ENCODE measurements at regions not wholly inside any gene's neighbourhood (a gene's known extent, or its start where the extent isn't known, plus 50 kb on each side); places are given as distances from the start of the nearest gene placed in this dataset.
A peak's percentile ranks its signal among the peaks of the same experiment; 100 is the strongest.
"Not testable (repeated sequence)": the region's sequence is repeated elsewhere in the genome, so short reads cannot be mapped to it uniquely, and the experiment has no call there.

DNA sequence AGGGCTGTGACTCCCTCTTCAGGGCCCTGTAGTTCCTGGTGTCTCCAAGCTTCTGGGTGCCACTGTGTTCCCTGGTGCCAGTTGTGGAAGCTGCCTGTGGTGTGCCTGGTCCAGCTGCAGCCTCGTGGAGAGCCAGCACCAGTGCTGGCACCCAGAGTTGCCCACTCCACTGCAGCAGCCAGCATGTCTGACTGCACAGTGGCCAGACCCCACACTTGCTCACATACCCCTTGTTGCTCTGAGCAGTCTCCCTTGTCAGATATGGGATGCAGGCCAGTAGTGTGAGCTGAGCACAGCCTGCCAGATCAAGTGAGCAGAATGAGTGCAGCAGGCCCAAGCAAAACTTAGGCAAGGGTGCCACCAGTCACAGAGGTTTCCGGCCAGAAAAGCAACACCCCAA, 108.6 kb downstream of the ZMAT1 start:
- H3K4me3 ChIP-seq (ENCODE audit: low read depth, poor library complexity, severe bottlenecking): no peak overlapping the region
- 50 to 100% methylated on average over 1 to 2 of the region's 2 CpGs for WGBS, 2 donors
- DNase-seq (ENCODE audit: low spot score in 2 of 2): no peak
- intact Hi-C loops (cut with DNase I; ENCODE audit: low total_unique reads): no loop called here
- TF ChIP-seq POLR2A (IDR thresholded peaks at IDR 0.05): no peak
- TF ChIP-seq, protein P1, sequence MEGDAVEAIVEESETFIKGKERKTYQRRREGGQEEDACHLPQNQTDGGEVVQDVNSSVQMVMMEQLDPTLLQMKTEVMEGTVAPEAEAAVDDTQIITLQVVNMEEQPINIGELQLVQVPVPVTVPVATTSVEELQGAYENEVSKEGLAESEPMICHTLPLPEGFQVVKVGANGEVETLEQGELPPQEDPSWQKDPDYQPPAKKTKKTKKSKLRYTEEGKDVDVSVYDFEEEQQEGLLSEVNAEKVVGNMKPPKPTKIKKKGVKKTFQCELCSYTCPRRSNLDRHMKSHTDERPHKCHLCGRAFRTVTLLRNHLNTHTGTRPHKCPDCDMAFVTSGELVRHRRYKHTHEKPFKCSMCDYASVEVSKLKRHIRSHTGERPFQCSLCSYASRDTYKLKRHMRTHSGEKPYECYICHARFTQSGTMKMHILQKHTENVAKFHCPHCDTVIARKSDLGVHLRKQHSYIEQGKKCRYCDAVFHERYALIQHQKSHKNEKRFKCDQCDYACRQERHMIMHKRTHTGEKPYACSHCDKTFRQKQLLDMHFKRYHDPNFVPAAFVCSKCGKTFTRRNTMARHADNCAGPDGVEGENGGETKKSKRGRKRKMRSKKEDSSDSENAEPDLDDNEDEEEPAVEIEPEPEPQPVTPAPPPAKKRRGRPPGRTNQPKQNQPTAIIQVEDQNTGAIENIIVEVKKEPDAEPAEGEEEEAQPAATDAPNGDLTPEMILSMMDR (IDR thresholded peaks at IDR 0.05): no peak

DNA sequence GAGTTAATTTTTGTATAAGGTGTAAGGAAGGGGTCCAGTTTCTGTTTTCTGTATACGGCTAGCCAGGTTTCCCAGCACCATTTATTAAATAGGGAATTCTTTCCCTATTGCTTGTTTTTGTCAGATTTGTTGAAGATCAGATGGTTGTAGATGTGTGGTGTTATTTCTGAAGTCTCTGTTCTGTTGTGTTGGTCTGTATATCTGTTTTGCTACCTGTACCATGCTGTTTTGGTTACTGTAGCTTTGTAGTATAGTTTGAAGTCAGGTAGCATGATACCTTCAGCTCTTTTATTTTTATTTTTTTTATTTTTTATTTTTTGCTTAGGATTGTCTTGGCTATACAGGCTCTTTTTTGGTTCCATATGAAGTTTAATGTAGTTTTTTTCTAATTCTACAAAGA, 114.1 kb downstream of the ZMAT1 start:
- intact Hi-C loops (cut with DNase I; ENCODE audit: low total_unique reads); DNase-seq (ENCODE audit: low spot score in 2 of 2); H3K4me3 ChIP-seq (ENCODE audit: low read depth, poor library complexity, severe bottlenecking): not testable (repeated sequence)
- WGBS, 2 donors: 88 to 94% methylated on average over 1 of the region's 1 CpG

DNA sequence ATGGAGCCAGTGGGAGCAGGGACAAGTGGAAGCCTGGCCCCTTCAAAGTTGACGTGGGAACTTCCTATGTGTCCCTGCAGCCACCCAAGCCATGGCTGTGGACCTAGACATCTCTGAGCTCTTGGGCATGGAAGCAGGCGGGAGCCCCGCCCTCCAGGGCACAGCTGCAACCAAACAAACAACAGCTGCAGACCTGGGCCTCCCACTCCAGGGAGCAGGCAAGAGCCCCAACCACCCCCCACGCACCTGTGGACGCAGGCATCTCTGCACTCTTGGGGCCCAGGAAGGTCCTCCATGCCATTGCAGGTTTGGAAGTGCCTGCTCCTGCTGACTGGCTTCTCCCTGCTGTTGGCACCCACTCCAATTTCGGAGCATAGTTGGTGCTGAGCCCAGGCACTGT, 118.6 kb downstream of the ZMAT1 start:
- intact Hi-C loops (cut with DNase I; ENCODE audit: low total_unique reads): no loop called here
- 96% methylated on average over 6 of the region's 6 CpGs; no CpG with 5 or more reads in 1 of the 2 donors for WGBS, 2 donors
- no peak for DNase-seq (ENCODE audit: low spot score in 2 of 2)
- TF ChIP-seq, protein P1 (IDR thresholded peaks at IDR 0.05): no peak
- TF ChIP-seq POLR2A (IDR thresholded peaks at IDR 0.05): no peak
- no peak overlapping the region for H3K4me3 ChIP-seq (ENCODE audit: low read depth, poor library complexity, severe bottlenecking)

DNA sequence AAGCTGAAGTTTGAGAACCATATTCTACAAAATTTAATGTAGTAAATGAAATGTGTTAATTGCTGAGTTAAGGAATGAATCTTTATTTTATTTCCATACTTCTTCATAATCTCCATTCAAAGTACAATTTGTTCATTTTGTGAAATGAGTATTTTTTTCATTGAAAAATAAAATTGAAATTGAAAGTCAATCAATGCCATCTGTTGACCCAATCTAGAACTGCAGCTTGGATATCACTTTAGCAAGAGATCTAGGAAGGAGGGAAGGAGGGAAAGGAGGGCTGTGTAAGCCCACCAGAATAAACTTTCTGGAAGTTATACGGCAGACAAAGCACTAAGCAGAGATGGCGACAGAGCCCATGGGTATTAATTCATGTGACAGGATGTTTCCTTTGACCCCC, 128.4 kb downstream of the ZMAT1 start:
- intact Hi-C loops (cut with DNase I; ENCODE audit: low total_unique reads): no loop called here
- WGBS, 2 donors: 19 to 29% methylated on average over 2 of the region's 2 CpGs
- H3K4me3 ChIP-seq (ENCODE audit: low read depth, poor library complexity, severe bottlenecking): no peak overlapping the region
- TF ChIP-seq POLR2A (IDR thresholded peaks at IDR 0.05): no peak
- TF ChIP-seq, protein P1 (IDR thresholded peaks at IDR 0.05): no peak
- no peak for DNase-seq (ENCODE audit: low spot score in 2 of 2)

DNA sequence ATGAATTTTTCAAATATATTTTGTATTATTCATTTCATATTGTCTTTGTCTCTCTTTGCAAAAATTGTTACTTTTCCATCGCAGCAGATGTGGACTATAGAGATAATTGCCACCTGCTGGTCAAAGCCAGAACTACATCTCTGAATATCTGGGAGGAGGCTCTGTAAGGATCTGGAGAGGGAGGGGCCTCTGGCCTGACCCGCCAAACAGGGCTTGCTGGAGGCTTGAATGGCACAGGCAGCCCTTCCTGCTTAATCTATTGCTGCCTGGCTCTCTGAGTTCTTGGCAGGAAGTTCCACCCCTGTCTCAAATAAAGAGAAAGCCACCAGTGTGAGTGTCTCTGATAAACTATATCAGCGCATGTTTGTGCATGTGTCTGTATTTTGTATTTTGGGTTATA, 132.4 kb downstream of the ZMAT1 start:
- WGBS, 2 donors: 0 to 23% methylated on average over 2 to 3 of the region's 3 CpGs
- peak; percentile 88 to 91 for DNase-seq (ENCODE audit: low spot score in 2 of 2)
- intact Hi-C loops (cut with DNase I; ENCODE audit: low total_unique reads): no loop called here
- no peak overlapping the region for H3K4me3 ChIP-seq (ENCODE audit: low read depth, poor library complexity, severe bottlenecking)
- TF ChIP-seq, protein P1 (IDR thresholded peaks at IDR 0.05): no peak

DNA sequence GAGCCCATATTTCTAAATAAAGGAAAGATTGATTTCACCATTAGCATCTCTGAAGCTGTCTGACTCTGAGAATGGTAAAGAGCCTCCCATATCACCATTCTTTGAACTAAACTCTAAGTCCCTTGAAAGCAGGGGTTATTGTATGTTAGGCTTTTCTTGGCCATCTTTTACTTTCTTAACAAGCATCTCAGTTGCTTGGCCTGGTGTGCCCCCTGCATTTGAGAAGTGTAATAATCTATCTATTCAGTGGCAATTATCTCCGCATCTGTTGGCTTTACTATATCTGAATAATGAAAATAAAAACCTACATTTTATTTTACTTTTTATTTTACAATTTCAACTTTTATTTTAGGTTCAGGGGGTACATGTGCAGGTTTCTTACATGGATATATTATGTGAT, 128.3 kb upstream of the ARMCX2 start:
- intact Hi-C loops (cut with DNase I; ENCODE audit: low total_unique reads): no loop called here

More for the DNA sequence above, 128.3 kb upstream of the ARMCX2 start:
- TF ChIP-seq, protein P1 (IDR thresholded peaks at IDR 0.05): no peak
- no peak for TF ChIP-seq POLR2A (IDR thresholded peaks at IDR 0.05)
- 93 to 95% methylated on average over 1 of the region's 1 CpG for WGBS, 2 donors
- no peak for DNase-seq (ENCODE audit: low spot score in 2 of 2)
- H3K4me3 ChIP-seq (ENCODE audit: low read depth, poor library complexity, severe bottlenecking): no peak overlapping the region

Measured in lower leg skin (tissue), 4 donors.